IMR-90 (cell line): ENCODE measurements at regions not wholly inside any gene's neighbourhood (a gene's known extent, or its start where the extent isn't known, plus 50 kb on each side); places are given as distances from the start of the nearest gene placed in this dataset.

Experiments used
- ATAC-seq: fragments of 200-7000 bp; cut with Tn5 transposase; 2 replicates; pipeline ENCODE4 v1.9.1; 2020; ENCODE audit warnings: low read depth, mild to moderate bottlenecking, moderate library complexity
- BruUV-seq: library from RNA; stranded (reverse); fragments of 400-500 nt; replicated peaks from 2 replicates; lab custom pipeline; 2021; lab: Mats Ljungman, UMichigan
- CTCF ChIA-PET: fragments of 300-600 bp; formaldehyde crosslinking; extraction: SDS; loops from one replicate; lab custom pipeline; 2021; ENCODE audit warnings: antibody characterized with exemption; lab: Yijun Ruan, JAX
- POLR2A ChIA-PET: fragments of 300-600 bp; sonication (Branson Sonifier 250); formaldehyde crosslinking; loops from one replicate; lab custom pipeline; 2022; ENCODE audit warnings: antibody characterized with exemption; ENCODE audit not compliant: unreplicated experiment; lab: Charles Lee
- DNase-seq: peaks from one replicate; pipeline ENCODE4 v3.0.0; 2013
- H2AFZ ChIP-seq: replicated peaks from 2 replicates; pipeline ENCODE3; 2013; ENCODE audit warnings: low read length, mild to moderate bottlenecking; ENCODE audit not compliant: poor library complexity
- H2AK5ac ChIP-seq: 2 replicates; pipeline ENCODE4 v1.6.1; 2013; ENCODE audit warnings: low read depth, low read length, inconsistent platforms
- H2AK9ac ChIP-seq: replicated peaks from 2 replicates; pipeline ENCODE3; 2013; ENCODE audit warnings: mild to moderate bottlenecking, low read depth, low read length, moderate library complexity; ENCODE audit not compliant: poor library complexity
- H2BK120ac ChIP-seq: 2 replicates; pipeline ENCODE4 v1.6.1; 2013; ENCODE audit warnings: low read depth, low read length, inconsistent platforms
- H2BK15ac ChIP-seq: 3 replicates; pipeline ENCODE4 v1.6.1; 2013; ENCODE audit warnings: low read depth, low read length, inconsistent platforms
- H2BK20ac ChIP-seq: 2 replicates; pipeline ENCODE4 v1.6.1; 2013; ENCODE audit warnings: low read depth, mild to moderate bottlenecking, inconsistent platforms, low read length, moderate library complexity
- H2BK5ac ChIP-seq: 2 replicates; pipeline ENCODE4 v1.6.1; 2013; ENCODE audit warnings: mild to moderate bottlenecking, low read depth, low read length, inconsistent platforms; ENCODE audit not compliant: poor library complexity, severe bottlenecking
- H3K14ac ChIP-seq: replicated peaks from 2 replicates; pipeline ENCODE4 v1.6.1; 2013; ENCODE audit warnings: low read depth, low read length, inconsistent platforms
- H3K18ac ChIP-seq: 2 replicates; pipeline ENCODE4 v1.6.1; 2013; ENCODE audit warnings: low read depth, low read length, control low read depth
- H3K23ac ChIP-seq: 2 replicates; pipeline ENCODE4 v1.6.1; 2013; ENCODE audit warnings: low read depth, low read length, inconsistent platforms
- H3K27ac ChIP-seq: 2 replicates; pipeline ENCODE4 v1.5.1; 2013; ENCODE audit warnings: mild to moderate bottlenecking, control low read depth, low read length; ENCODE audit not compliant: insufficient read depth
- H3K27me3 ChIP-seq: 2 replicates; pipeline ENCODE4 v1.6.1; 2013; ENCODE audit warnings: low read length; ENCODE audit not compliant: control insufficient read depth, insufficient read depth
- H3K36me3 ChIP-seq: 2 replicates; pipeline ENCODE4 v1.6.1; 2013; ENCODE audit warnings: low read length, mixed read lengths; ENCODE audit not compliant: control insufficient read depth, insufficient read depth
- H3K4ac ChIP-seq: 2 replicates; pipeline ENCODE4 v1.6.1; 2013; ENCODE audit warnings: low read depth, low read length, inconsistent platforms
- H3K4me1 ChIP-seq: 2 replicates; pipeline ENCODE4 v1.6.1; 2013; ENCODE audit warnings: low read length, mixed read lengths; ENCODE audit not compliant: control insufficient read depth, insufficient read depth
- H3K4me2 ChIP-seq: 2 replicates; pipeline ENCODE4 v1.6.1; 2013; ENCODE audit warnings: low read depth, mild to moderate bottlenecking, control low read depth, low read length, moderate library complexity
- H3K4me3 ChIP-seq: 2 replicates; pipeline ENCODE4 v1.5.1; 2013; ENCODE audit warnings: low read depth, mild to moderate bottlenecking, control low read depth, low read length, moderate library complexity; ENCODE audit not compliant: insufficient read depth
- H3K56ac ChIP-seq: 2 replicates; pipeline ENCODE4 v1.6.1; 2013; ENCODE audit warnings: low read length, inconsistent platforms; ENCODE audit not compliant: insufficient read depth; ENCODE audit errors: extremely low read depth
- H3K79me1 ChIP-seq, 2 experiments: 2 replicates each; pipeline ENCODE4 v1.6.1; 2013; ENCODE audit warnings: low read length in 2 of 2, inconsistent platforms in 1 of 2, low read depth in 1 of 2
- H3K9ac ChIP-seq: 2 replicates; pipeline ENCODE4 v1.6.1; 2013; ENCODE audit warnings: low read depth, low read length, control low read depth
- H3K9me1 ChIP-seq: 2 replicates; pipeline ENCODE4 v1.6.1; 2013; ENCODE audit warnings: low read length, inconsistent platforms; ENCODE audit not compliant: insufficient read depth
- H3K9me3 ChIP-seq: 2 replicates; pipeline ENCODE4 v1.6.1; 2013; ENCODE audit warnings: low read length; ENCODE audit not compliant: control insufficient read depth, insufficient read depth
- H4K20me1 ChIP-seq: 2 replicates; pipeline ENCODE4 v1.6.1; 2013; ENCODE audit warnings: low read length, inconsistent platforms; ENCODE audit not compliant: insufficient read depth
- H4K5ac ChIP-seq: 2 replicates; pipeline ENCODE4 v1.6.1; 2013; ENCODE audit warnings: mild to moderate bottlenecking, low read depth, low read length, control low read depth
- H4K8ac ChIP-seq, 2 experiments: 2 replicates each; pipeline ENCODE4 v1.6.1; 2013; ENCODE audit warnings: low read depth in 2 of 2, low read length in 2 of 2, control low read depth in 1 of 2, inconsistent platforms in 1 of 2
- H4K91ac ChIP-seq: 2 replicates; pipeline ENCODE4 v1.6.1; 2013; ENCODE audit warnings: low read depth, low read length, inconsistent platforms; ENCODE audit not compliant: insufficient read depth
- BHLHE40 ChIP-seq: fragments of 150-350 bp; IDR thresholded peaks from 2 replicates; pipeline ENCODE4 v1.6.1; 2016; ENCODE audit warnings: mild to moderate bottlenecking, low read depth, low read length
- CEBPB ChIP-seq: IDR thresholded peaks from 2 replicates; pipeline ENCODE4 v1.6.1; 2012; ENCODE audit warnings: low read depth, low read length, improper control_type of control experiment
- CHD1 ChIP-seq: IDR thresholded peaks from 2 replicates; pipeline ENCODE4 v1.6.1; 2012; ENCODE audit warnings: low read depth, low read length, improper control_type of control experiment
- CTCF ChIP-seq: conservative IDR thresholded peaks from 2 replicates; pipeline ENCODE4 v1.5.1; 2012; ENCODE audit warnings: mild to moderate bottlenecking, low read depth, low read length, improper control_type of control experiment
- ELK1 ChIP-seq: fragments of 150-350 bp; IDR thresholded peaks from 2 replicates; pipeline ENCODE4 v1.6.1; 2016; ENCODE audit warnings: low read depth, mild to moderate bottlenecking, low read length, moderate library complexity, borderline replicate concordance
- FOS ChIP-seq: fragments of 150-350 bp; IDR thresholded peaks from 2 replicates; pipeline ENCODE4 v1.6.1; 2016; ENCODE audit warnings: low read depth, low read length
- MAFK ChIP-seq: IDR thresholded peaks from 2 replicates; pipeline ENCODE4 v1.6.1; 2012; ENCODE audit warnings: low read depth, low read length, improper control_type of control experiment
- MAZ ChIP-seq: IDR thresholded peaks from 2 replicates; pipeline ENCODE4 v1.6.1; 2012; ENCODE audit warnings: low read depth, mild to moderate bottlenecking, low read length, improper control_type of control experiment, moderate library complexity, borderline replicate concordance
- MXI1 ChIP-seq: IDR thresholded peaks from 2 replicates; pipeline ENCODE4 v1.6.1; 2012; ENCODE audit warnings: low read depth, mild to moderate bottlenecking, low read length, moderate library complexity, borderline replicate concordance
- NFE2L2 ChIP-seq: fragments of 150-350 bp; IDR thresholded peaks from 2 replicates; pipeline ENCODE4 v1.6.1; 2016; ENCODE audit warnings: low read depth, mild to moderate bottlenecking, low read length
- POLR2A ChIP-seq: IDR thresholded peaks from 2 replicates; pipeline ENCODE4 v1.6.1; 2012; ENCODE audit warnings: mild to moderate bottlenecking, low read depth, low read length
- RAD21 ChIP-seq: IDR thresholded peaks from 2 replicates; pipeline ENCODE4 v1.6.1; 2012; ENCODE audit warnings: low read length, improper control_type of control experiment
- RCOR1 ChIP-seq: IDR thresholded peaks from 2 replicates; pipeline ENCODE4 v1.6.1; 2012; ENCODE audit warnings: mild to moderate bottlenecking, low read length, improper control_type of control experiment; ENCODE audit not compliant: insufficient replicate concordance
- RFX5 ChIP-seq: IDR thresholded peaks from 2 replicates; pipeline ENCODE4 v1.8.0; 2012; ENCODE audit warnings: low read depth, mild to moderate bottlenecking, low read length, moderate library complexity
- SMC3 ChIP-seq: fragments of 150-350 bp; IDR thresholded peaks from 2 replicates; pipeline ENCODE4 v1.6.1; 2016; ENCODE audit warnings: low read depth, mild to moderate bottlenecking, antibody characterized with exemption, low read length, moderate library complexity
- USF2 ChIP-seq: fragments of 150-350 bp; IDR thresholded peaks from 2 replicates; pipeline ENCODE4 v1.6.1; 2017; ENCODE audit warnings: mild to moderate bottlenecking, antibody characterized with exemption, low read length, low read depth
- WGBS, 2 experiments: methylation state at CpG; one replicate each; pipeline versions ENCODE4 v1.1.5 to v1.1.7; 2013; ENCODE audit warnings: missing lambda C conversion rate in 2 of 2; ENCODE audit not compliant: insufficient read length in 1 of 2; ENCODE audit errors: extremely low coverage in 2 of 2; 5-methylcytosine and 5-hydroxymethylcytosine counted together
- dilution Hi-C: fragments of 300-500 bp; cut with HindIII; formaldehyde crosslinking; loops from one replicate; pipeline ENCODE4 v1.14.3; 2018; ENCODE audit warnings: low sequenced_read_pairs; ENCODE audit not compliant: unreplicated experiment
- in situ Hi-C: fragments of 300-500 bp; cut with MboI; formaldehyde crosslinking; loops from 3 replicates; pipeline ENCODE4 v1.14.3; 2019; ENCODE audit warnings: low sequenced_read_pairs, inconsistent platforms, mixed read lengths
- intact Hi-C: fragments of 100-400 bp; cut with micrococcal nuclease; formaldehyde crosslinking; loops from 2 replicates; pipeline ENCODE4 v1.10.0; 2022

GRCh38 chr12:91940322-91940721, 205.3 kb downstream of the BTG1 start:
- dilution Hi-C loops = no loop called here
- Histone ChIP-seq H3K18ac (no peak overlapping the region), H2AK9ac (no peak overlapping the region), H3K56ac (no peak overlapping the region), H3K27ac (no peak overlapping the region), H3K23ac (no peak overlapping the region), H2BK120ac (no peak overlapping the region), H4K8ac (no peak overlapping the region), H3K9me1 (no peaks in the 10 kb centered on the region), H3K4me3 (no peak overlapping the region), H2AFZ (no peak overlapping the region), H3K79me1 (no peaks in the 10 kb centered on the region), H3K4ac (no peak overlapping the region), H2BK5ac (no peak overlapping the region), H4K20me1 (no peaks in the 10 kb centered on the region), H3K4me2 (no peak overlapping the region), H2BK15ac (no peak overlapping the region), H2BK20ac (no peak overlapping the region), H3K36me3 (no peaks in the 10 kb centered on the region), H3K27me3 (no peaks in the 10 kb centered on the region), H4K5ac (no peak overlapping the region), H3K4me1 (no peaks in the 10 kb centered on the region), H3K9me3 (no peaks in the 10 kb centered on the region), H3K14ac (no peak overlapping the region), H3K9ac (no peak overlapping the region), H4K91ac (no peak overlapping the region), H2AK5ac (no peak overlapping the region)
- BruUV-seq = no TSS peak
- TF ChIP-seq FOS (no peak), CEBPB (no peak), USF2 (no peak), MAZ (no peak), SMC3 (no peak), BHLHE40 (no peak), MAFK (no peak), MXI1 (no peak), CHD1 (no peak), POLR2A (no peak), RFX5 (no peak), ELK1 (no peak), RAD21 (no peak), NFE2L2 (no peak), RCOR1 (no peak), CTCF (no peak)
- ChIA-PET POLR2A (no interaction called here), CTCF (no interaction called here)
- intact Hi-C loops = no loop called here
- no peak for DNase-seq
- ATAC-seq = no peak
- in situ Hi-C loops = no loop called here
- no CpG with 5 or more reads among the region's 1 CpG for whole genome bisulfite sequencing, 2 experiments
